Glutamatergic neuron (in vitro differentiated cells): ENCODE measurements at regions not wholly inside any gene's neighbourhood (a gene's known extent, or its start where the extent isn't known, plus 50 kb on each side); places are given as distances from the start of the nearest gene placed in this dataset.

Experiments used
- DNase-seq: peaks from one replicate; pipeline ENCODE4 v3.0.0; 2022
- H3K27ac Mint-ChIP-seq: one replicate; pipeline ENCODE4 v1.8.0; 2020; ENCODE audit warnings: mild to moderate bottlenecking, mixed read lengths, inconsistent platforms; ENCODE audit not compliant: unreplicated experiment
- H3K27me3 Mint-ChIP-seq: one replicate; pipeline ENCODE4 v1.8.0; 2020; ENCODE audit warnings: mild to moderate bottlenecking, moderate library complexity, mixed read lengths, inconsistent platforms; ENCODE audit not compliant: unreplicated experiment
- H3K36me3 Mint-ChIP-seq: one replicate; pipeline ENCODE4 v1.8.0; 2020; ENCODE audit warnings: mild to moderate bottlenecking, mixed read lengths, inconsistent platforms; ENCODE audit not compliant: unreplicated experiment
- H3K4me1 Mint-ChIP-seq: one replicate; pipeline ENCODE4 v1.8.0; 2020; ENCODE audit warnings: mild to moderate bottlenecking, low read depth, mixed read lengths, inconsistent platforms; ENCODE audit not compliant: unreplicated experiment
- H3K4me3 Mint-ChIP-seq: one replicate; pipeline ENCODE4 v1.8.0; 2020; ENCODE audit warnings: mild to moderate bottlenecking, mixed read lengths, inconsistent platforms; ENCODE audit not compliant: unreplicated experiment
- H3K9me3 Mint-ChIP-seq: one replicate; pipeline ENCODE4 v1.8.0; 2020; ENCODE audit warnings: mild to moderate bottlenecking, moderate library complexity, mixed read lengths, inconsistent platforms; ENCODE audit not compliant: unreplicated experiment
- TF ChIP-seq, protein P1 (sequence below): fragments of 200-600 bp; sonication (generic); IDR thresholded peaks from one replicate; pipeline ENCODE4 v1.5.0; 2021; ENCODE audit not compliant: partially characterized antibody, unreplicated experiment

DNA sequence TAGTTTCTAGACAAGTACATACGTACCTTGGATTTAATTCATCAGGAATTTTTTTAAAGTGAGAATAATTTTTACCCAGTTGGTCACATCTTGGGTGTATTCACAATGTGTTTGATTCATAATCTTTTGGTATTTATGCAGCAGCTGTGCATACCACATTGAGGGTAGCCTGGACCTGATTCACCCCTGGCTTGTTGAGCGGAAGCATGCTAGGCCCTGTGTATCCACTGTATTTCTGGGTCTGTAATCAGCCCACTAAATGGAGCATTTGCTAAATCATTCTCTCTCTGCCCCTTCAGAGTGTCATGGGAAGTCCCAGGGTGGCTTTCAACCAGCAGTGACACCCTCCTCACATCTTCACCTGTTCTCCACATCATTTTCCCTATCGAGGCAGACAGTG lies 203.8 kb upstream of the RGS6 start:
- no peak overlapping the region for H3K27ac Mint-ChIP-seq
- no peaks in the 10 kb centered on the region for H3K36me3 Mint-ChIP-seq

DNA sequence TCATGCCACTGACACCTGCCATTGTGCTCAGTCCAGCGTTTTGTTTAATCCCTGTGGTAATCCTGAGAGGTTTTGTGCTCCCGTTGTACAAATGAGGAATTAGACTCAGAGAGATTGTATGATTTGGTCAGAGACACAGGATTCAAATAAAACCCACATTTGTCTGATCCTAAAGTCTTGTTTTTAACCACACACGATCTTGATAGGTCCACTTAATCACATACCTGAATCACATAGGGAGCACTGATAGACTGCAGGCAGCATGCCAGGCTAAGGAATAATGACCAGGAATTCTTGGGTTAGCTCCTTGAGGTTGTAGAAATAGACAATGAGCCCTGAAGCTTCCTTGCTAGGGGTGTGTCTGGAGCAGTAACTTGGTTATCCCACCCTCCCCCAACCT lies 202.6 kb upstream of the RGS6 start:
- Mint-ChIP-seq H3K27me3 (no peaks in the 10 kb centered on the region), H3K36me3 (peaks cover 5% of the 10 kb centered on the region), H3K9me3 (peaks cover 2% of the 10 kb centered on the region), H3K27ac (no peak overlapping the region), H3K4me1 (no peaks in the 10 kb centered on the region), H3K4me3 (no peak overlapping the region)
- DNase-seq, result no peak
- TF ChIP-seq, protein P1, sequence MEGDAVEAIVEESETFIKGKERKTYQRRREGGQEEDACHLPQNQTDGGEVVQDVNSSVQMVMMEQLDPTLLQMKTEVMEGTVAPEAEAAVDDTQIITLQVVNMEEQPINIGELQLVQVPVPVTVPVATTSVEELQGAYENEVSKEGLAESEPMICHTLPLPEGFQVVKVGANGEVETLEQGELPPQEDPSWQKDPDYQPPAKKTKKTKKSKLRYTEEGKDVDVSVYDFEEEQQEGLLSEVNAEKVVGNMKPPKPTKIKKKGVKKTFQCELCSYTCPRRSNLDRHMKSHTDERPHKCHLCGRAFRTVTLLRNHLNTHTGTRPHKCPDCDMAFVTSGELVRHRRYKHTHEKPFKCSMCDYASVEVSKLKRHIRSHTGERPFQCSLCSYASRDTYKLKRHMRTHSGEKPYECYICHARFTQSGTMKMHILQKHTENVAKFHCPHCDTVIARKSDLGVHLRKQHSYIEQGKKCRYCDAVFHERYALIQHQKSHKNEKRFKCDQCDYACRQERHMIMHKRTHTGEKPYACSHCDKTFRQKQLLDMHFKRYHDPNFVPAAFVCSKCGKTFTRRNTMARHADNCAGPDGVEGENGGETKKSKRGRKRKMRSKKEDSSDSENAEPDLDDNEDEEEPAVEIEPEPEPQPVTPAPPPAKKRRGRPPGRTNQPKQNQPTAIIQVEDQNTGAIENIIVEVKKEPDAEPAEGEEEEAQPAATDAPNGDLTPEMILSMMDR, result no peak

More for the DNA sequence above, 203.8 kb upstream of the RGS6 start:
- TF ChIP-seq, protein P1, result no peak
- Mint-ChIP-seq H3K4me1 (no peaks in the 10 kb centered on the region), H3K27me3 (no peaks in the 10 kb centered on the region), H3K9me3 (no peaks in the 10 kb centered on the region), H3K4me3 (no peak overlapping the region)
- no peak for DNase-seq

DNA sequence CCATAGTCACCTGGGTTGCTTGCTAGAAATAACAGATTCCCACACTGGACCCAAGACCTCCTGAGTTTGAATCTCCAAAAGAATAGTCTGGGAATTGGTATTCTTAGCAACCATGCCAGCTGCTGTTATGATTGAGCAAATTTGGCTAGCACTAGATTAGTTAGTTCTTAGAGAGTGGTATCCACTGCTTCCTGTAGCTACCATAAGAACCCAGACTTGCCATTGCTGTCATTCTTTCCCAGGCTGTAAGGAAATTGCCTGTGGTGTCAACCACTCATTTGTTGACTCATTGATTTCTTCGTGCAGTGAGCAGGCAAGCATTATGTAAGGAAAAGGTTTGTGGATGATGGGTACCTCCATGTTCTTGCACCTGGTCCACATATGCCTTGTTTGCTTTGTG lies 201.8 kb upstream of the RGS6 start:
- Mint-ChIP-seq H3K36me3 (peaks cover 5% of the 10 kb centered on the region), H3K9me3 (peaks cover 2% of the 10 kb centered on the region), H3K4me3 (no peak overlapping the region), H3K27ac (no peak overlapping the region), H3K27me3 (no peaks in the 10 kb centered on the region), H3K4me1 (no peaks in the 10 kb centered on the region)
- TF ChIP-seq, protein P1, result no peak
- no peak for DNase-seq

DNA sequence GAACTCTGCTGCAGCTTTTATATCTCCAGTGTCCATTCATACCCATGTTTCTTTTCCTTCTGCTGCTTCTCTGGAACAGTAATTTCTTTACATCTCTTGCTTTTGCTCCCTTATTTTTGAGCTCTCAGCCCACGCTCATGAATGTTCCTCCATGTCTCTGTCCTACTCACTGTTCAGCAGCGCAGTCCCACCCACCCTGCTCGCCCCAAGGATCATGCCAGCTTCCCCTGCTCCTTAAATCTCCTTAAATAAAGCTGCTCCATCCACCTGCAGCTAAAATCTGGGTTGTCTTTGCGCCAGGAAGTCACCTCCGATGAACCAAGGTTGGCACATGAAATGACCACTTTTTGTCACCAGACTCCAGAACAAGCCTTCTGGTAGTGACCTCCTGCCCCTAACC lies 201.1 kb upstream of the RGS6 start:
- H3K27me3 Mint-ChIP-seq, result no peaks in the 10 kb centered on the region
- TF ChIP-seq, protein P1, result no peak
- peaks cover 5% of the 10 kb centered on the region for H3K36me3 Mint-ChIP-seq
- H3K4me3 Mint-ChIP-seq, result no peak overlapping the region
- DNase-seq, result no peak
- no peaks in the 10 kb centered on the region for H3K4me1 Mint-ChIP-seq
- H3K27ac Mint-ChIP-seq, result no peak overlapping the region
- H3K9me3 Mint-ChIP-seq, result peaks cover 2% of the 10 kb centered on the region

DNA sequence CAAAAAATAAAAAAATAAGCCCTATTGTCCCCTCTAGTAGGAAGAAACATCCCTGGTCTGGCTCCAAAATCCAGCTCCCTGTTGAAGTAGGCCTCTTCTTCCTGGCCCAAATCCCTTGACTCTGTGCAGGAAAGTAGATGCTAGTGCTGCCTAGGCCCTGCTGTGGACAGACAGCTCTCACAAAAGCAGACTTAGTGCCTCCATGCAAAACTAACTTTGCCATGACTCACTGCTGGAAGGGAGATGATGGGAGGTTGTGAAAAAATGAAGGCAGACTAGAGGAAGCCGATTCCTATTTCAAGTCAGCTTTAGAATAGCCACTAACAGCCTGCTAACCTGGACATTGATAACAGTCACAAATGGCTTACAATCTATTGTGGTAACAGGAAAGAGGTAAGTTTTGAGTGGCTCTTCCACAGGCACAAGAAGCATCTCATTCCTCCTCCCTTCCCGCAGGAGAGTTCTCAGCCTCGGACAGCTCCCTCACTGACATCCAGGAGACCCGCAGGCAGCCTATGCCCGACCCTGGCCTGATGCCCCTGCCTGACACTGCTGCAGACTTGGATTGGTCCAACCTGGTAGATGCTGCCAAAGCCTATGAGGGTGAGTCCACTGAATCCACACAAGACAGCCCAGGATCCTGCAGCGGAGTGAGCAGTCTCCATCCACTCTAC lies 198.9 kb upstream of the RGS6 start:
- Mint-ChIP-seq H3K27ac (no peak overlapping the region), H3K27me3 (no peaks in the 10 kb centered on the region), H3K36me3 (peaks cover 5% of the 10 kb centered on the region), H3K9me3 (peaks cover 2% of the 10 kb centered on the region), H3K4me1 (no peaks in the 10 kb centered on the region), H3K4me3 (no peak overlapping the region)
- DNase-seq, result no peak
- TF ChIP-seq, protein P1, result no peak
